Osteoblast (primary cell): ENCODE measurements at regions not wholly inside any gene's neighbourhood (a gene's known extent, or its start where the extent isn't known, plus 50 kb on each side); places are given as distances from the start of the nearest gene placed in this dataset.

Experiments used
- DNase-seq: peaks from one replicate; pipeline ENCODE4 v3.0.0; 2011; ENCODE audit warnings: low spot score, mixed read lengths; ENCODE audit not compliant: insufficient read length; ENCODE audit errors: missing footprints
- H2AFZ ChIP-seq: 2 replicates; pipeline ENCODE4 v1.6.0; 2011; ENCODE audit warnings: mild to moderate bottlenecking, low read length
- H3K27ac ChIP-seq: 2 replicates; pipeline ENCODE4 v1.5.1; 2011; ENCODE audit warnings: mild to moderate bottlenecking, low read depth, low read length, moderate library complexity
- H3K27me3 ChIP-seq: 2 replicates; pipeline ENCODE4 v1.6.0; 2012; ENCODE audit warnings: mild to moderate bottlenecking, control low read depth, inconsistent platforms, low read length, moderate library complexity; ENCODE audit not compliant: insufficient read depth
- H3K36me3 ChIP-seq: 2 replicates; pipeline ENCODE4 v1.5.1; 2011; ENCODE audit warnings: mild to moderate bottlenecking, low read length, control low read depth, moderate library complexity; ENCODE audit not compliant: insufficient read depth
- H3K4me1 ChIP-seq: 2 replicates; pipeline ENCODE4 v1.5.1; 2011; ENCODE audit warnings: mild to moderate bottlenecking, low read length, control low read depth, moderate library complexity; ENCODE audit not compliant: insufficient read depth
- H3K4me2 ChIP-seq: 2 replicates; pipeline ENCODE4 v1.6.0; 2011; ENCODE audit warnings: mild to moderate bottlenecking, low read length; ENCODE audit not compliant: insufficient read depth
- H3K4me3 ChIP-seq: fragments of 200-600 bp; sonication (generic); 3 replicates; pipeline ENCODE4 v1.5.1; 2012; ENCODE audit warnings: mild to moderate bottlenecking, low read length, inconsistent platforms; ENCODE audit not compliant: insufficient read depth
- H3K79me2 ChIP-seq: 2 replicates; pipeline ENCODE4 v1.6.0; 2012; ENCODE audit warnings: mild to moderate bottlenecking, low read length, control low read depth, inconsistent platforms; ENCODE audit not compliant: insufficient read depth
- H3K9me3 ChIP-seq: 2 replicates; pipeline ENCODE4 v1.5.1; 2011; ENCODE audit warnings: low read depth, low read length, control low read depth
- H4K20me1 ChIP-seq: 2 replicates; pipeline ENCODE4 v1.6.0; 2012; ENCODE audit warnings: mild to moderate bottlenecking, low read length, control low read depth; ENCODE audit not compliant: insufficient read depth
- TF ChIP-seq, protein P1 (sequence below): IDR thresholded peaks from 2 replicates; pipeline ENCODE4 v1.5.1; 2011; ENCODE audit warnings: mild to moderate bottlenecking, low read depth, low read length, moderate library complexity; ENCODE audit errors: extremely low read depth

- no peaks in the 10 kb centered on the region for H3K4me1 ChIP-seq
- TF ChIP-seq, protein P1, sequence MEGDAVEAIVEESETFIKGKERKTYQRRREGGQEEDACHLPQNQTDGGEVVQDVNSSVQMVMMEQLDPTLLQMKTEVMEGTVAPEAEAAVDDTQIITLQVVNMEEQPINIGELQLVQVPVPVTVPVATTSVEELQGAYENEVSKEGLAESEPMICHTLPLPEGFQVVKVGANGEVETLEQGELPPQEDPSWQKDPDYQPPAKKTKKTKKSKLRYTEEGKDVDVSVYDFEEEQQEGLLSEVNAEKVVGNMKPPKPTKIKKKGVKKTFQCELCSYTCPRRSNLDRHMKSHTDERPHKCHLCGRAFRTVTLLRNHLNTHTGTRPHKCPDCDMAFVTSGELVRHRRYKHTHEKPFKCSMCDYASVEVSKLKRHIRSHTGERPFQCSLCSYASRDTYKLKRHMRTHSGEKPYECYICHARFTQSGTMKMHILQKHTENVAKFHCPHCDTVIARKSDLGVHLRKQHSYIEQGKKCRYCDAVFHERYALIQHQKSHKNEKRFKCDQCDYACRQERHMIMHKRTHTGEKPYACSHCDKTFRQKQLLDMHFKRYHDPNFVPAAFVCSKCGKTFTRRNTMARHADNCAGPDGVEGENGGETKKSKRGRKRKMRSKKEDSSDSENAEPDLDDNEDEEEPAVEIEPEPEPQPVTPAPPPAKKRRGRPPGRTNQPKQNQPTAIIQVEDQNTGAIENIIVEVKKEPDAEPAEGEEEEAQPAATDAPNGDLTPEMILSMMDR: no peak
- no peak overlapping the region for H3K4me2 ChIP-seq
- no peak overlapping the region for H3K27ac ChIP-seq
- no peak overlapping the region for H2AFZ ChIP-seq
- H3K36me3 ChIP-seq: no peaks in the 10 kb centered on the region
- no peaks in the 10 kb centered on the region for H3K27me3 ChIP-seq
- H4K20me1 ChIP-seq: no peaks in the 10 kb centered on the region
- no peaks in the 10 kb centered on the region for H3K9me3 ChIP-seq
- DNase-seq: no peak
- H3K79me2 ChIP-seq: no peaks in the 10 kb centered on the region
- H3K4me3 ChIP-seq: no peak overlapping the region
Observed at GRCh38 chr12:115129727-115130126, 445.8 kb upstream of the TBX3 start.

- Histone ChIP-seq H3K9me3 (no peaks in the 10 kb centered on the region), H3K27me3 (no peaks in the 10 kb centered on the region), H2AFZ (no peak overlapping the region), H3K79me2 (no peaks in the 10 kb centered on the region), H3K27ac (no peak overlapping the region), H3K4me3 (no peak overlapping the region), H4K20me1 (no peaks in the 10 kb centered on the region), H3K4me1 (no peaks in the 10 kb centered on the region), H3K4me2 (no peak overlapping the region), H3K36me3 (no peaks in the 10 kb centered on the region)
- TF ChIP-seq, protein P1: no peak
- no peak for DNase-seq
Observed at GRCh38 chr12:115121053-115121452, 437.1 kb upstream of the TBX3 start.

- Histone ChIP-seq H2AFZ (no peak overlapping the region), H4K20me1 (no peaks in the 10 kb centered on the region), H3K79me2 (no peaks in the 10 kb centered on the region), H3K27me3 (no peaks in the 10 kb centered on the region), H3K36me3 (no peaks in the 10 kb centered on the region), H3K4me3 (no peak overlapping the region), H3K27ac (no peak overlapping the region), H3K9me3 (no peaks in the 10 kb centered on the region), H3K4me1 (no peaks in the 10 kb centered on the region), H3K4me2 (no peak overlapping the region)
- no peak for DNase-seq
- TF ChIP-seq, protein P1: no peak
Observed at GRCh38 chr12:115118177-115118724, 434.3 kb upstream of the TBX3 start.

GRCh38 chr12:115114140-115114539 is 430.2 kb upstream of the TBX3 start:
- no peak overlapping the region for H3K27ac ChIP-seq
- no peak overlapping the region for H3K4me2 ChIP-seq
- H3K36me3 ChIP-seq: no peaks in the 10 kb centered on the region
- no peak overlapping the region for H2AFZ ChIP-seq
- H4K20me1 ChIP-seq: no peaks in the 10 kb centered on the region
- no peak overlapping the region for H3K4me3 ChIP-seq
- DNase-seq: no peak
- H3K79me2 ChIP-seq: no peaks in the 10 kb centered on the region
- TF ChIP-seq, protein P1: no peak
- H3K27me3 ChIP-seq: no peaks in the 10 kb centered on the region
- H3K4me1 ChIP-seq: no peaks in the 10 kb centered on the region
- H3K9me3 ChIP-seq: no peaks in the 10 kb centered on the region
